Stomach (tissue), 4 donors: ENCODE measurements at regions not wholly inside any gene's neighbourhood (a gene's known extent, or its start where the extent isn't known, plus 50 kb on each side); places are given as distances from the start of the nearest gene placed in this dataset.

Experiments used
- POLR2AphosphoS5 ChIP-seq, 3 donors: sonication (generic); formaldehyde crosslinking; IDR thresholded peaks; one replicate each; pipeline ENCODE4 v1.6.1; 2016; ENCODE audit warnings: antibody characterized with exemption in 3 of 3
- TF ChIP-seq, protein P1 (sequence below), 7 experiments: fragments of 450-650 bp in 4 of 7; fragments of 200-600 bp in 3 of 7; sonication (generic) in 3 of 7; IDR thresholded peaks; one replicate each; pipeline ENCODE4 v1.5.1; 2016 to 2019; ENCODE audit warnings: antibody characterized with exemption in 7 of 7, control low read depth in 2 of 7, mild to moderate bottlenecking in 1 of 7

DNA sequence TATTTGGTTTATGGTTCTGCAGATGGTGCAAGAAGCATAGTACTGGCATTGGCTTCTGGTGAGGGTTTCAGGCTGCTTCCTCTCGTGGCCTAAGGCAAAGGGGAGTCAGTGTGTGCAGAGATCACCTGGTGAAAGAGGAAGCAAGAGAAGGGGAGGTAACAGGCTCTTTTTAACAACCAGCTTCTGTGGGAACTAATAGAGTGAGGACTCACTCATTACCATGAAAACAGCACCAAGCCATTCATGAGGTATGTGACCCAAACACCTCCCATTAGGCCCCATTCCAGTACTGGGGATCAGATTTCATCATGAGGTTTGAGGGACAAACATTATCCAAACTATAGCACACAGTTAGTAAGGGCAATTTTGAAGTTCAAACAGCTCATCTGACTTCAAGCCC lies 263.5 kb downstream of the TMEM38B start:
- TF ChIP-seq, protein P1, sequence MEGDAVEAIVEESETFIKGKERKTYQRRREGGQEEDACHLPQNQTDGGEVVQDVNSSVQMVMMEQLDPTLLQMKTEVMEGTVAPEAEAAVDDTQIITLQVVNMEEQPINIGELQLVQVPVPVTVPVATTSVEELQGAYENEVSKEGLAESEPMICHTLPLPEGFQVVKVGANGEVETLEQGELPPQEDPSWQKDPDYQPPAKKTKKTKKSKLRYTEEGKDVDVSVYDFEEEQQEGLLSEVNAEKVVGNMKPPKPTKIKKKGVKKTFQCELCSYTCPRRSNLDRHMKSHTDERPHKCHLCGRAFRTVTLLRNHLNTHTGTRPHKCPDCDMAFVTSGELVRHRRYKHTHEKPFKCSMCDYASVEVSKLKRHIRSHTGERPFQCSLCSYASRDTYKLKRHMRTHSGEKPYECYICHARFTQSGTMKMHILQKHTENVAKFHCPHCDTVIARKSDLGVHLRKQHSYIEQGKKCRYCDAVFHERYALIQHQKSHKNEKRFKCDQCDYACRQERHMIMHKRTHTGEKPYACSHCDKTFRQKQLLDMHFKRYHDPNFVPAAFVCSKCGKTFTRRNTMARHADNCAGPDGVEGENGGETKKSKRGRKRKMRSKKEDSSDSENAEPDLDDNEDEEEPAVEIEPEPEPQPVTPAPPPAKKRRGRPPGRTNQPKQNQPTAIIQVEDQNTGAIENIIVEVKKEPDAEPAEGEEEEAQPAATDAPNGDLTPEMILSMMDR (IDR thresholded peaks at IDR 0.05) = no peak
- no peak for TF ChIP-seq POLR2AphosphoS5 (IDR thresholded peaks at IDR 0.05)
